Mucosa of descending colon (tissue), 3 donors: ENCODE measurements at regions not wholly inside any gene's neighbourhood (a gene's known extent, or its start where the extent isn't known, plus 50 kb on each side); places are given as distances from the start of the nearest gene placed in this dataset.

Experiments used
- ATAC-seq: fragments of 200-7000 bp; cut with Tn5 transposase; one replicate; pipeline ENCODE4 v1.9.1; 2020; ENCODE audit warnings: mild to moderate bottlenecking, moderate library complexity
- DNase-seq, 3 donors: peaks; one replicate each; pipeline ENCODE4 v3.0.0-alpha.2; 2020
- H3K36me3 ChIP-seq: fragments of 200-600 bp; one replicate; pipeline ENCODE4 v1.8.0; 2021; ENCODE audit warnings: low read depth, mild to moderate bottlenecking
- H3K4me1 ChIP-seq: fragments of 200-600 bp; one replicate; pipeline ENCODE4 v1.8.0; 2021; ENCODE audit warnings: low read depth, mild to moderate bottlenecking
- H3K4me3 ChIP-seq: fragments of 200-600 bp; one replicate; pipeline ENCODE4 v1.8.0; 2021; ENCODE audit warnings: mild to moderate bottlenecking
- H3K9me3 ChIP-seq: fragments of 200-600 bp; one replicate; pipeline ENCODE4 v1.8.0; 2021; ENCODE audit warnings: mild to moderate bottlenecking
- CTCF ChIP-seq: fragments of 200-600 bp; IDR thresholded peaks from one replicate; pipeline ENCODE4 v1.8.0; 2022; ENCODE audit warnings: antibody characterized with exemption, mild to moderate bottlenecking
- intact Hi-C, 2 donors: fragments of 100-400 bp; cut with DNase I in 1 of 2; cut with micrococcal nuclease in 1 of 2; formaldehyde crosslinking; loops; one replicate each; pipeline versions ENCODE4 v1.11.0 to v1.11.1; 2022; cut with DNase I, micrococcal nuclease
- donor health status: DM: no; HTN: no; CAD: no; lungs with moderate emphysema.
- donor health status: DM: no; HTN: no; CAD: no.
- donor health status: DM: no; HTN: yes; CAD: no.

DNA sequence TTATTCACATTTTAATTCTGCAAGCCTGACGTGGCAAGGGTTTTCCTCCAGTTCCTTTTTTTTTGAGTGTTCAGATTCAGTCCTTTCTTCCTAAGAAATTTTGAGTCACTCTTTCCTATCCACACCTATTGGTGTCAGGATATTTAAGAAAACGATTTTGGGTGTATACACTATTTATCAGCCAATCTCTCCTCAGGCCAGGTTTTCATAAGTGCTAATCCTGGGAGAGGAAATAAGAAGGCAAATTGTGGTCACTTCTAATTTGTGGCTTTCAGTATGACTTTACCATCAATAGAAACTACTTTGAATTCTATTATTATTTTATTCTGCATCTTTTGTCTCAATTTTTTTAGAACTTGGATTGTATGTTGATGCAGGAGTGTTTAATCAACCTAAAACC lies 174.4 kb downstream of the DSEL start:
- no peak for TF ChIP-seq CTCF
- Histone ChIP-seq H3K4me1 (no peaks in the 10 kb centered on the region), H3K36me3 (no peaks in the 10 kb centered on the region), H3K9me3 (no peaks in the 10 kb centered on the region), H3K4me3 (no peak overlapping the region)
- no peak for ATAC-seq
- intact Hi-C loops, result no loop called here
- DNase-seq, result no peak

DNA sequence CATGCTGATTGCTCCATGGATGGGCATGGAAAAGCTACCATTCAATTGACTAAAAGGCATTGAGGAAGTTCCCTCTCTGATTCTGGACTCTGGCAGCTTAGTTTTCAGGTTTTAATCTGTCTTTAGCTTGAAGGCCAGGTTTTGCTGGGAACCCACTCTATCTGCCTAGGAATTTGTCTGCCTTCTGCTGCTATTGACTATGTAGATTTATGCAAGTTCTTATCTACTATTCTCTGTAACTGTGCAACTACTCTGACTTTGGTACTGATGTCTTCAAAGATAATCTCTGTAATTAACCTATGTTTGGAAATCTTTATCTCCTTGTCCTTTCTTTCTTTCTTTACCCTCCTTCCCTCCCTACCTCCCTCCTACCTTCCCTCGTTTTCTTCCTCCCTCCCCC lies 178.8 kb downstream of the DSEL start:
- Histone ChIP-seq H3K4me3 (no peak overlapping the region), H3K4me1 (no peaks in the 10 kb centered on the region), H3K9me3 (no peaks in the 10 kb centered on the region), H3K36me3 (no peaks in the 10 kb centered on the region)
- ATAC-seq, result no peak
- DNase-seq, result no peak
- intact Hi-C loops, result no loop called here
- TF ChIP-seq CTCF, result no peak

GRCh38 chr18:67331857-67332256 lies 184.7 kb downstream of the DSEL start:
- Histone ChIP-seq H3K4me1 (no peaks in the 10 kb centered on the region), H3K4me3 (no peak overlapping the region), H3K36me3 (no peaks in the 10 kb centered on the region), H3K9me3 (no peaks in the 10 kb centered on the region)
- TF ChIP-seq CTCF, result no peak
- DNase-seq (no peak), ATAC-seq (no peak)
- intact Hi-C loops, result no loop called here

- ATAC-seq (no peak), DNase-seq (no peak)
- H3K36me3 ChIP-seq, result no peaks in the 10 kb centered on the region
- TF ChIP-seq CTCF, result no peak
- H3K9me3 ChIP-seq, result no peaks in the 10 kb centered on the region
- intact Hi-C loops, result no loop called here
- no peaks in the 10 kb centered on the region for H3K4me1 ChIP-seq
- no peak overlapping the region for H3K4me3 ChIP-seq
Measured at GRCh38 chr18:67319109-67319508, 197.4 kb downstream of the DSEL start.

- no peaks in the 10 kb centered on the region for H3K36me3 ChIP-seq
- intact Hi-C loops, result no loop called here
- no peak for TF ChIP-seq CTCF
- H3K4me3 ChIP-seq, result no peak overlapping the region
- no peaks in the 10 kb centered on the region for H3K4me1 ChIP-seq
- no peaks in the 10 kb centered on the region for H3K9me3 ChIP-seq
- DNase-seq (no peak), ATAC-seq (no peak)
Measured at GRCh38 chr18:67318651-67319050, 197.9 kb downstream of the DSEL start.

DNA sequence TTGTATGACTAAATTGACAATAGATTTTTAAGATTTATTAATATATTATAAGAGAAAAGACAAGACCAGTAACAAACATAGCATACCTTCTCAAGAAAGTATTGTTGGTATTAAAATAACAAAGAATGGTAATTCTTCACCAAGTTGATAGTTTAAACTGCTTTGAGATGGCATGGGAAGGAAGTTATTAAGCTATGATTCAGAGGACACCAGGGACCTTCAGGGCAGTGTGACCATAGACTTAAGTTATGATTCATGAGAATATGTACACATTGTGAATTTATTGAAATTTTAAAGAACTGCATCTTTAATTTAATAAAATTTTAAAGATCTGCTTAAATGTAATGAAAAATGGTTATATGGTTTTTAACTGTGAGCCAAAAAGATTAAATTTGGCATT lies 205.7 kb downstream of the DSEL start:
- intact Hi-C loops, result no loop called here
- H3K9me3 ChIP-seq, result no peaks in the 10 kb centered on the region
- H3K4me1 ChIP-seq, result no peaks in the 10 kb centered on the region
- H3K4me3 ChIP-seq, result no peak overlapping the region
- TF ChIP-seq CTCF, result no peak
- no peak for DNase-seq
- ATAC-seq, result no peak
- no peaks in the 10 kb centered on the region for H3K36me3 ChIP-seq
